PC-9 (cell line): ENCODE measurements at regions not wholly inside any gene's neighbourhood (a gene's known extent, or its start where the extent isn't known, plus 50 kb on each side); places are given as distances from the start of the nearest gene placed in this dataset.

ENCODE experiments used
- BruUV-seq: library from RNA; stranded (reverse); fragments of 400-500 nt; replicated peaks from 2 replicates; lab custom pipeline; 2021; lab: Mats Ljungman, UMichigan
- CTCF ChIA-PET: fragments of 300-600 bp; sonication (Branson Sonifier 250); formaldehyde crosslinking; loops from one replicate; lab custom pipeline; 2022; ENCODE audit warnings: antibody characterized with exemption; lab: Charles Lee
- POLR2A ChIA-PET: fragments of 300-600 bp; sonication (Branson Sonifier 250); formaldehyde crosslinking; loops from one replicate; lab custom pipeline; 2022; ENCODE audit warnings: antibody characterized with exemption; ENCODE audit not compliant: unreplicated experiment; lab: Charles Lee
- DNase-seq, 2 experiments: peaks; one replicate each; pipeline versions ENCODE4 v3.0.0 to v3.0.0-alpha.2; 2015 to 2022; ENCODE audit warnings: mixed read lengths in 1 of 2
- H2AFZ ChIP-seq: fragments of 200-600 bp; sonication (generic); 2 replicates; pipeline ENCODE4 v1.8.1; 2017; ENCODE audit warnings: antibody characterized with exemption
- H3F3A ChIP-seq: fragments of 200-600 bp; sonication (generic); 2 replicates; pipeline ENCODE4 v1.8.1; 2017; ENCODE audit warnings: antibody characterized with exemption, mild to moderate bottlenecking, low read depth; ENCODE audit not compliant: insufficient read depth
- H3K27ac ChIP-seq: fragments of 200-600 bp; sonication (generic); 2 replicates; pipeline ENCODE4 v1.6.1; 2016; ENCODE audit warnings: mixed run types
- H3K27me3 ChIP-seq: fragments of 200-600 bp; sonication (generic); 2 replicates; pipeline ENCODE4 v1.6.1; 2016; ENCODE audit warnings: low read depth, mixed run types; ENCODE audit not compliant: insufficient read depth
- H3K36me3 ChIP-seq: fragments of 200-600 bp; sonication (generic); 2 replicates; pipeline ENCODE4 v1.6.1; 2016; ENCODE audit warnings: low read depth, mixed run types
- H3K4me1 ChIP-seq: fragments of 200-600 bp; sonication (generic); replicated peaks from 2 replicates; pipeline ENCODE4 v1.6.1; 2016; ENCODE audit warnings: mixed run types; ENCODE audit not compliant: insufficient read depth
- H3K4me2 ChIP-seq: fragments of 200-600 bp; sonication (generic); 2 replicates; pipeline ENCODE4 v1.6.1; 2017; ENCODE audit warnings: mixed run types
- H3K4me3 ChIP-seq: fragments of 200-600 bp; sonication (generic); 2 replicates; pipeline ENCODE4 v1.6.1; 2016; ENCODE audit warnings: mixed run types
- H3K79me2 ChIP-seq: fragments of 200-600 bp; sonication (generic); 2 replicates; pipeline ENCODE4 v1.6.1; 2017; ENCODE audit warnings: low read depth, mixed run types
- H3K9me2 ChIP-seq: fragments of 200-600 bp; sonication (generic); 2 replicates; pipeline ENCODE4 v1.8.1; 2017; ENCODE audit warnings: mild to moderate bottlenecking; ENCODE audit not compliant: insufficient read depth
- H3K9me3 ChIP-seq: fragments of 200-600 bp; sonication (generic); 2 replicates; pipeline ENCODE4 v1.8.1; 2016; ENCODE audit warnings: low read depth; ENCODE audit not compliant: insufficient read depth
- H4K20me1 ChIP-seq: fragments of 200-600 bp; sonication (generic); 2 replicates; pipeline ENCODE4 v1.8.1; 2017; ENCODE audit not compliant: insufficient read depth
- CTCF ChIP-seq: fragments of 200-600 bp; sonication (generic); conservative IDR thresholded peaks from 2 replicates; pipeline ENCODE4 v1.6.1; 2017; ENCODE audit warnings: mixed run types, antibody characterized with exemption, mild to moderate bottlenecking, moderate library complexity
- EZH2 ChIP-seq: fragments of 200-600 bp; sonication (generic); IDR thresholded peaks from 2 replicates; pipeline ENCODE4 v1.8.0; 2017; ENCODE audit warnings: antibody characterized with exemption, low read depth
- intact Hi-C: fragments of 100-400 bp; cut with micrococcal nuclease; formaldehyde crosslinking; loops from one replicate; pipeline ENCODE4 v1.10.0; 2022; ENCODE audit not compliant: unreplicated experiment

GRCh38 chr7:128145191-128145590 lies 95.9 kb upstream of the LEP start:
- CTCF ChIA-PET = no interaction called here
- Histone ChIP-seq H3K27me3 (peaks cover 7% of the 10 kb centered on the region; the same call in 1 of the 2 replicates), H3K4me1 (no peaks in the 10 kb centered on the region), H4K20me1 (no peaks in the 10 kb centered on the region), H3K36me3 (no peaks in the 10 kb centered on the region), H3K4me2 (no peak overlapping the region), H3K9me3 (no peaks in the 10 kb centered on the region), H3K79me2 (no peaks in the 10 kb centered on the region), H3K4me3 (no peak overlapping the region), H2AFZ (no peak overlapping the region), H3K9me2 (no peaks in the 10 kb centered on the region), H3F3A (no peaks in the 10 kb centered on the region), H3K27ac (no peak overlapping the region)
- no peak for DNase-seq
- no TSS peak for BruUV-seq
- TF ChIP-seq EZH2 = no peak
- no peak for TF ChIP-seq CTCF
- intact Hi-C loops = no loop called here
- POLR2A ChIA-PET = no interaction called here

- Histone ChIP-seq H3K27ac (no peak overlapping the region), H3K9me2 (no peaks in the 10 kb centered on the region), H3K9me3 (no peaks in the 10 kb centered on the region), H2AFZ (no peak overlapping the region), H3K36me3 (no peaks in the 10 kb centered on the region), H3K27me3 (peaks cover 7% of the 10 kb centered on the region; the same call in 1 of the 2 replicates), H4K20me1 (no peaks in the 10 kb centered on the region), H3K79me2 (no peaks in the 10 kb centered on the region), H3K4me3 (no peak overlapping the region), H3K4me1 (no peaks in the 10 kb centered on the region), H3F3A (no peaks in the 10 kb centered on the region), H3K4me2 (no peak overlapping the region)
- CTCF ChIA-PET = interaction anchor here (0.6 to 0.8 kb wide), 4 partner anchors 18 to 238 kb away, joined by 4 to 7 read pairs (median 6); no protein-coding TSS in a partner anchor
- TF ChIP-seq EZH2 (no peak), CTCF (no peak)
- intact Hi-C loops = no loop called here
- no TSS peak for BruUV-seq
- POLR2A ChIA-PET = no interaction called here
- DNase-seq = no peak
Measured at GRCh38 chr7:128146052-128146451, 95.0 kb upstream of the LEP start.

GRCh38 chr7:128148676-128149075 lies 92.4 kb upstream of the LEP start:
- Histone ChIP-seq H3K4me3 (no peak overlapping the region), H3K27ac (no peak overlapping the region), H3K27me3 (no peaks in the 10 kb centered on the region), H3K79me2 (no peaks in the 10 kb centered on the region), H3K4me1 (no peaks in the 10 kb centered on the region), H3K36me3 (no peaks in the 10 kb centered on the region), H3K4me2 (no peak overlapping the region), H3K9me3 (no peaks in the 10 kb centered on the region), H2AFZ (no peak overlapping the region), H3K9me2 (no peaks in the 10 kb centered on the region), H3F3A (no peaks in the 10 kb centered on the region), H4K20me1 (no peaks in the 10 kb centered on the region)
- BruUV-seq = no TSS peak
- TF ChIP-seq EZH2 (no peak), CTCF (no peak)
- CTCF ChIA-PET = no interaction called here
- intact Hi-C loops = no loop called here
- DNase-seq = peak in 1 of 2 experiments; percentile 34
- POLR2A ChIA-PET = no interaction called here
